HCT116 (cell line): ENCODE measurements at regions not wholly inside any gene's neighbourhood (a gene's known extent, or its start where the extent isn't known, plus 50 kb on each side); places are given as distances from the start of the nearest gene placed in this dataset.

Source experiments
- ATAC-seq: fragments of 200-7000 bp; cut with Tn5 transposase; 2 replicates; pipeline ENCODE4 v1.9.1; 2020; ENCODE audit warnings: mild to moderate bottlenecking, moderate library complexity
- BruUV-seq: library from RNA; stranded (reverse); fragments of 400-500 nt; replicated peaks from 2 replicates; lab custom pipeline; 2021; lab: Mats Ljungman, UMichigan
- CTCF ChIA-PET: fragments of 300-600 bp; sonication (Branson Sonifier 250); formaldehyde crosslinking; loops from one replicate; lab custom pipeline; 2021; ENCODE audit warnings: antibody characterized with exemption; lab: Charles Lee
- POLR2A ChIA-PET: fragments of 300-600, 350-600 bp; sonication (Branson Sonifier 250); formaldehyde crosslinking; loops from one replicate; lab custom pipeline; 2021; ENCODE audit warnings: antibody characterized with exemption; lab: Charles Lee
- RAD21 ChIA-PET, 2 experiments: fragments of 300-600 bp; sonication (Branson Sonifier 250); formaldehyde crosslinking; loops; one replicate each; lab custom pipeline; 2023; ENCODE audit warnings: low total read pairs in 2 of 2; ENCODE audit not compliant: uncharacterized antibody in 2 of 2, unreplicated experiment in 2 of 2, low non-redundant PET in 1 of 2; lab: Charles Lee
- DNase-seq: peaks from one replicate; pipeline ENCODE4 v3.0.0-alpha.2; 2010; ENCODE audit warnings: low read depth, low spot score
- H2AFZ ChIP-seq: fragments of 200-600 bp; shearing (Covaris generic), sonication (generic); 2 replicates; pipeline ENCODE4 v1.6.1; 2017; ENCODE audit warnings: low read depth, mixed run types, mixed read lengths, antibody characterized with exemption, low read length; ENCODE audit not compliant: poor library complexity, severe bottlenecking
- H3K27ac ChIP-seq: 2 replicates; pipeline ENCODE4 v1.5.1; 2012; ENCODE audit warnings: low read depth, low read length
- H3K27me3 ChIP-seq: fragments of 200-600 bp; sonication (generic); 2 replicates; pipeline ENCODE4 v1.6.1; 2016; ENCODE audit warnings: mixed run types, low read length, mixed read lengths; ENCODE audit not compliant: insufficient read depth
- H3K36me3 ChIP-seq, 2 experiments: fragments of 200-500 bp in 1 of 2; fragments of 200-600 bp in 1 of 2; sonication (Bioruptor generic) in 1 of 2; sonication (generic) in 1 of 2; 2 replicates each; pipeline versions ENCODE4 v1.5.1 to v1.6.1; 2014 to 2016; ENCODE audit warnings: low read length in 2 of 2, inconsistent platforms in 1 of 2, mixed read lengths in 1 of 2, mixed run types in 1 of 2; ENCODE audit not compliant: insufficient read depth in 2 of 2, control insufficient read depth in 1 of 2
- H3K4me1 ChIP-seq, 2 experiments: fragments of 200-600 bp in 1 of 2; sonication (generic) in 1 of 2; 2 replicates each; pipeline versions ENCODE4 v1.5.1 to v1.6.1; 2012 to 2017; ENCODE audit warnings: low read length in 2 of 2, inconsistent platforms in 1 of 2, mild to moderate bottlenecking in 1 of 2, mixed read lengths in 1 of 2, mixed run types in 1 of 2, moderate library complexity in 1 of 2; ENCODE audit not compliant: insufficient read depth in 2 of 2, control insufficient read depth in 1 of 2
- H3K4me2 ChIP-seq: fragments of 200-600 bp; sonication (generic); 2 replicates; pipeline ENCODE4 v1.6.1; 2017; ENCODE audit warnings: mixed run types, low read length, mixed read lengths
- H3K4me3 ChIP-seq, 2 experiments: fragments of 200-600 bp in 1 of 2; sonication (generic) in 1 of 2; replicated peaks in 1 of 2; 2 replicates each; pipeline ENCODE4 v1.5.1; 2011 to 2016; ENCODE audit warnings: low read length in 2 of 2, control low read depth in 1 of 2, low read depth in 1 of 2, mild to moderate bottlenecking in 1 of 2, mixed read lengths in 1 of 2, mixed run types in 1 of 2
- H3K79me2 ChIP-seq: fragments of 200-600 bp; sonication (generic); 2 replicates; pipeline ENCODE4 v1.6.1; 2017; ENCODE audit warnings: mild to moderate bottlenecking, mixed run types, low read length, moderate library complexity, mixed read lengths; ENCODE audit not compliant: insufficient read depth
- H3K9ac ChIP-seq: fragments of 200-600 bp; sonication (generic); 2 replicates; pipeline ENCODE4 v1.6.1; 2016; ENCODE audit warnings: low read length, mixed read lengths
- H3K9me2 ChIP-seq: fragments of 200-600 bp; sonication (generic), shearing (Covaris generic); 2 replicates; pipeline ENCODE4 v1.6.1; 2017; ENCODE audit warnings: mixed run types, mild to moderate bottlenecking, moderate library complexity; ENCODE audit not compliant: insufficient read depth
- H3K9me3 ChIP-seq, 2 experiments: fragments of 200-500 bp in 1 of 2; fragments of 200-600 bp in 1 of 2; sonication (Bioruptor generic) in 1 of 2; sonication (generic) in 1 of 2; 2 replicates each; pipeline ENCODE4 v1.6.1; 2014 to 2017; ENCODE audit warnings: low read length in 2 of 2, mixed read lengths in 2 of 2, inconsistent platforms in 1 of 2, low read depth in 1 of 2, mild to moderate bottlenecking in 1 of 2, mixed run types in 1 of 2, moderate library complexity in 1 of 2; ENCODE audit not compliant: control insufficient read depth in 1 of 2, insufficient read depth in 1 of 2
- H4K20me1 ChIP-seq: fragments of 200-600 bp; sonication (generic), shearing (Covaris generic); 2 replicates; pipeline ENCODE4 v1.6.1; 2017; ENCODE audit warnings: mixed run types, mild to moderate bottlenecking, moderate library complexity; ENCODE audit not compliant: insufficient read depth
- EZH2phosphoT487 ChIP-seq: fragments of 200-600 bp; IDR thresholded peaks from 2 replicates; pipeline ENCODE4 v1.6.1; 2018; ENCODE audit warnings: antibody characterized with exemption, borderline replicate concordance
- JUND ChIP-seq: IDR thresholded peaks from 2 replicates; pipeline ENCODE4 v1.6.1; 2012
- POLR2AphosphoS5 ChIP-seq: IDR thresholded peaks from 2 replicates; pipeline ENCODE4 v1.6.1; 2011; ENCODE audit warnings: mild to moderate bottlenecking, low read depth, low read length, moderate library complexity
- RAD21 ChIP-seq: IDR thresholded peaks from 2 replicates; pipeline ENCODE4 v1.6.1; 2012; ENCODE audit warnings: low read depth, mild to moderate bottlenecking
- SIN3A ChIP-seq: IDR thresholded peaks from 2 replicates; pipeline ENCODE4 v1.6.1; 2012; ENCODE audit warnings: low read depth
- ZFX ChIP-seq: fragments of 450-650 bp; IDR thresholded peaks from 2 replicates; pipeline ENCODE4 v1.6.1; 2017
- intact Hi-C: fragments of 100-400 bp; cut with micrococcal nuclease; formaldehyde crosslinking; loops from 2 replicates; pipeline ENCODE4 v1.10.0; 2022
- TF ChIP-seq, protein P1 (sequence below): IDR thresholded peaks from 2 replicates; pipeline ENCODE4 v1.6.1; 2011; ENCODE audit warnings: mild to moderate bottlenecking, low read length, moderate library complexity; ENCODE audit not compliant: insufficient replicate concordance; ENCODE audit errors: extremely low read depth

DNA sequence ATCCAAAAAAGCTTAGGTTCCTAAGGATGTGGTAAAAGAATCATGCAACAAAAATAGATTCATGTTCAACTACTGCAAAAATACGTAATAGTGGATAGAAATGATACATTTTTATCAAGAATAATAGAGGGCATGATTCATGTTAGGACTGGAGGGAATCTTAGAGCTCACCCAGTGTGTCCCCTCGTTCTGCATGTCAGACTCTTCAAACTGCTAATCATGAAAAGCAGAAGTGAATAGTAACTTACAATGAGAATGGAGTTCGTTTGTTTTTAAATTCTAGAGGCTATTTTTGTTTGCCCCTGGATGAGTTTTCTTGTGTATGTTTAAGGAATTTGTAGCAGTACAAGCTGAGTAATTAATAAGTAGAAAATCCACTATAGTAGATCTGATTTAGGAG, 79.4 kb downstream of the MSL3 start:
- Histone ChIP-seq H3K79me2 (no peaks in the 10 kb centered on the region), H3K4me3 (no peak overlapping the region), H3K9me3 (no peaks in the 10 kb centered on the region), H2AFZ (no peak overlapping the region), H3K27me3 (no peaks in the 10 kb centered on the region), H3K27ac (no peak overlapping the region), H3K4me1 (no peaks in the 10 kb centered on the region), H3K36me3 (no peaks in the 10 kb centered on the region), H3K9ac (no peak overlapping the region), H3K4me2 (no peak overlapping the region), H3K9me2 (no peaks in the 10 kb centered on the region), H4K20me1 (no peaks in the 10 kb centered on the region)
- DNase-seq (no peak), ATAC-seq (no peak)
- intact Hi-C loops, result no loop called here
- no TSS peak for BruUV-seq
- POLR2A ChIA-PET, result no interaction called here
- RAD21 ChIA-PET, result no interaction called here
- CTCF ChIA-PET, result no interaction called here
- no peak for TF ChIP-seq EZH2phosphoT487
- no peak for TF ChIP-seq JUND

DNA sequence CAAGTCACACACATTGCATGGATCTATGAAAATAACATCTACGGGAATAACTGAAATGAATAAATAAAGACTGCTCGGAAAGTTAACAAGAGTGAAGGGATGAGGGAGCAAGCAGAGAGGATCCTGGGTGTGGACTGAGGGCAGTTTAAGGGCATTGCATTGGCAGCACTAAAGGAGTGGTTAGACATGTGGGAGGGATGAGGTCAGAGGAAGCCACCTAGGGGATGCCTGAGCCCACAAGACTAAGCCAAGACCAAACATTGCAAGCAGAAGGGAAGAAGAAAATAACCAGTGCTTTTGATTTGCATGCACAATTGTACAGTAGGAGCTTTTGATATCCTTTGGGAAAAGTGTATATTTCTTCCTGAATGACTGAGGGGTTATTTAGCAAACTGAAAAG, 106.1 kb downstream of the MSL3 start:
- H3K27ac ChIP-seq, result no peak overlapping the region
- DNase-seq (no peak), ATAC-seq (no peak)
- H3K27me3 ChIP-seq, result no peaks in the 10 kb centered on the region
- no peak overlapping the region for H3K4me2 ChIP-seq
- no peaks in the 10 kb centered on the region for H4K20me1 ChIP-seq
- H3K36me3 ChIP-seq, result no peaks in the 10 kb centered on the region
- no TSS peak for BruUV-seq
- no peak overlapping the region for H3K4me3 ChIP-seq
- H3K9me2 ChIP-seq, result no peaks in the 10 kb centered on the region
- no peak for TF ChIP-seq POLR2AphosphoS5
- TF ChIP-seq SIN3A, result no peak
- TF ChIP-seq RAD21, result no peak
- no peak for TF ChIP-seq JUND
- TF ChIP-seq ZFX, result no peak
- TF ChIP-seq, protein P1, sequence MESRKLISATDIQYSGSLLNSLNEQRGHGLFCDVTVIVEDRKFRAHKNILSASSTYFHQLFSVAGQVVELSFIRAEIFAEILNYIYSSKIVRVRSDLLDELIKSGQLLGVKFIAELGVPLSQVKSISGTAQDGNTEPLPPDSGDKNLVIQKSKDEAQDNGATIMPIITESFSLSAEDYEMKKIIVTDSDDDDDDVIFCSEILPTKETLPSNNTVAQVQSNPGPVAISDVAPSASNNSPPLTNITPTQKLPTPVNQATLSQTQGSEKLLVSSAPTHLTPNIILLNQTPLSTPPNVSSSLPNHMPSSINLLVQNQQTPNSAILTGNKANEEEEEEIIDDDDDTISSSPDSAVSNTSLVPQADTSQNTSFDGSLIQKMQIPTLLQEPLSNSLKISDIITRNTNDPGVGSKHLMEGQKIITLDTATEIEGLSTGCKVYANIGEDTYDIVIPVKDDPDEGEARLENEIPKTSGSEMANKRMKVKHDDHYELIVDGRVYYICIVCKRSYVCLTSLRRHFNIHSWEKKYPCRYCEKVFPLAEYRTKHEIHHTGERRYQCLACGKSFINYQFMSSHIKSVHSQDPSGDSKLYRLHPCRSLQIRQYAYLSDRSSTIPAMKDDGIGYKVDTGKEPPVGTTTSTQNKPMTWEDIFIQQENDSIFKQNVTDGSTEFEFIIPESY, result no peak
- POLR2A ChIA-PET, result no interaction called here
- H3K9me3 ChIP-seq, result no peaks in the 10 kb centered on the region
- RAD21 ChIA-PET, result no interaction called here
- intact Hi-C loops, result no loop called here
- no peak overlapping the region for H3K9ac ChIP-seq
- no peaks in the 10 kb centered on the region for H3K79me2 ChIP-seq
- CTCF ChIA-PET, result no interaction called here
- H2AFZ ChIP-seq, result no peak overlapping the region
- H3K4me1 ChIP-seq, result no peaks in the 10 kb centered on the region
